ENCODE measurements at regions not wholly inside any gene's neighbourhood (a gene's known extent, or its start where the extent isn't known, plus 50 kb on each side); places are given as distances from the start of the nearest gene placed in this dataset.

- TF ChIP-seq ZNF274 (IDR thresholded peaks at IDR 0.05; ENCODE audit: low read depth, low read length) = no peak
- no peak for TF ChIP-seq SUZ12 (IDR thresholded peaks at IDR 0.05; ENCODE audit: extremely low read depth, insufficient read depth, insufficient read length)
- TF ChIP-seq YY1 (IDR thresholded peaks at IDR 0.05; ENCODE audit: insufficient read depth, insufficient read length) = no peak
These were observed 368.6 kb upstream of the TFPI start for GRCh38 chr2:187922846-187923245.
